Endothelial cell of umbilical vein (primary cell): ENCODE measurements at regions not wholly inside any gene's neighbourhood (a gene's known extent, or its start where the extent isn't known, plus 50 kb on each side); places are given as distances from the start of the nearest gene placed in this dataset.

Experiments used
- BruUV-seq: library from RNA; stranded (reverse); fragments of 400-500 nt; replicated peaks from 2 replicates; lab custom pipeline; 2021; lab: Mats Ljungman, UMichigan
- CTCF ChIA-PET: fragments of 300-600, 350-600 bp; sonication (Branson Sonifier 250); formaldehyde crosslinking; loops from one replicate; lab custom pipeline; 2021; ENCODE audit warnings: antibody characterized with exemption, inconsistent platforms; lab: Charles Lee
- POLR2A ChIA-PET: fragments of 300-600, 350-600 bp; sonication (Branson Sonifier 250); formaldehyde crosslinking; loops from one replicate; lab custom pipeline; 2021; ENCODE audit warnings: antibody characterized with exemption, inconsistent platforms; lab: Charles Lee
- DNase-seq: peaks from one replicate; pipeline ENCODE4 v3.0.0-alpha.2; 2011; ENCODE audit warnings: low read depth, low spot score
- FAIRE-seq: peaks from 2 replicates; lab custom pipeline; 2011; peaks lifted over from hg19 to GRCh38; lab: Jason Lieb, UNC
- H2AFZ ChIP-seq: 2 replicates; pipeline ENCODE4 v1.6.0; 2012; ENCODE audit warnings: low read depth, low read length, control low read depth, inconsistent platforms
- H3K27ac ChIP-seq: 2 replicates; pipeline ENCODE4 v1.5.1; 2011; ENCODE audit warnings: low read depth, mild to moderate bottlenecking, control low read depth, low read length, moderate library complexity; ENCODE audit not compliant: insufficient read depth
- H3K27me3 ChIP-seq, 2 experiments: 2 replicates each; pipeline versions ENCODE4 v1.6.0 to v1.6.1; 2011; ENCODE audit warnings: low read length in 2 of 2, mixed read lengths in 1 of 2; ENCODE audit not compliant: control insufficient read depth in 2 of 2, insufficient read depth in 2 of 2
- H3K36me3 ChIP-seq, 2 experiments: 2 replicates in 1 of 2; 3 replicates in 1 of 2; pipeline ENCODE4 v1.5.1; 2011; ENCODE audit warnings: low read length in 2 of 2, mild to moderate bottlenecking in 1 of 2, moderate library complexity in 1 of 2; ENCODE audit not compliant: control insufficient read depth in 2 of 2, insufficient read depth in 2 of 2; ENCODE audit errors: extremely low read depth in 1 of 2
- H3K4me1 ChIP-seq: 3 replicates; pipeline ENCODE4 v1.5.1; 2011; ENCODE audit warnings: mild to moderate bottlenecking, low read length; ENCODE audit not compliant: control insufficient read depth, insufficient read depth; ENCODE audit errors: extremely low read depth
- H3K4me2 ChIP-seq: 2 replicates; pipeline ENCODE4 v1.6.1; 2011; ENCODE audit warnings: low read length, control low read depth, mixed read lengths; ENCODE audit not compliant: insufficient read depth
- H3K4me3 ChIP-seq, 3 experiments: fragments of 200-600 bp in 1 of 3; sonication (generic), shearing (Covaris generic) in 1 of 3; replicated peaks in 1 of 3; 2 replicates each; pipeline ENCODE4 v1.5.1; 2011 to 2016; ENCODE audit warnings: control low read depth in 3 of 3, low read length in 3 of 3, mild to moderate bottlenecking in 2 of 3, inconsistent platforms in 1 of 3, low read depth in 1 of 3, moderate library complexity in 1 of 3; ENCODE audit not compliant: insufficient read depth in 1 of 3
- H3K79me2 ChIP-seq: 2 replicates; pipeline ENCODE4 v1.6.0; 2012; ENCODE audit warnings: low read length, inconsistent platforms; ENCODE audit not compliant: control insufficient read depth, insufficient read depth
- H3K9ac ChIP-seq: replicated peaks from 2 replicates; pipeline ENCODE3; 2011; ENCODE audit warnings: low read length, control low read depth; ENCODE audit not compliant: insufficient read depth; ENCODE audit errors: extremely low read depth
- H3K9me1 ChIP-seq: replicated peaks from 3 replicates; pipeline ENCODE4 v1.6.0; 2011; ENCODE audit warnings: mild to moderate bottlenecking, low read length; ENCODE audit not compliant: control insufficient read depth, insufficient read depth; ENCODE audit errors: extremely low read depth
- H3K9me3 ChIP-seq: replicated peaks from 2 replicates; pipeline ENCODE4 v1.5.1; 2012; ENCODE audit warnings: low read length, inconsistent platforms; ENCODE audit not compliant: control insufficient read depth, insufficient read depth
- H4K20me1 ChIP-seq: replicated peaks from 2 replicates; pipeline ENCODE3; 2011; ENCODE audit warnings: mild to moderate bottlenecking, low read length; ENCODE audit not compliant: control insufficient read depth, insufficient read depth; ENCODE audit errors: extremely low read depth
- CTCF ChIP-seq, 2 donors: IDR thresholded peaks; 1 replicate in 1 of 2; 2 replicates in 1 of 2; pipeline ENCODE4 v1.5.1; 2011; ENCODE audit warnings: low read length in 2 of 2, mild to moderate bottlenecking in 2 of 2, moderate library complexity in 2 of 2, control low read depth in 1 of 2, inconsistent platforms in 1 of 2, low read depth in 1 of 2; ENCODE audit not compliant: insufficient read depth in 1 of 2; ENCODE audit errors: extremely low read depth in 1 of 2
- EZH2 ChIP-seq: IDR thresholded peaks from 2 replicates; pipeline ENCODE4 v1.6.1; 2012; ENCODE audit warnings: borderline replicate concordance, low read depth, mild to moderate bottlenecking, moderate library complexity, low read length, inconsistent platforms; ENCODE audit not compliant: severe bottlenecking
- FOS ChIP-seq: IDR thresholded peaks from 2 replicates; pipeline ENCODE4 v1.6.1; 2011; ENCODE audit warnings: mild to moderate bottlenecking, low read length, moderate library complexity, borderline replicate concordance; ENCODE audit not compliant: insufficient read depth
- GATA2 ChIP-seq: IDR thresholded peaks from 2 replicates; pipeline ENCODE4 v1.7.0; 2011; ENCODE audit warnings: low read depth, mild to moderate bottlenecking, moderate library complexity, mixed read lengths, low read length; ENCODE audit not compliant: insufficient read length, insufficient read depth
- JUN ChIP-seq: IDR thresholded peaks from 2 replicates; pipeline ENCODE4 v1.6.1; 2011; ENCODE audit warnings: borderline replicate concordance, low read depth; ENCODE audit not compliant: insufficient read length, insufficient read depth
- MAX ChIP-seq: IDR thresholded peaks from 2 replicates; pipeline ENCODE4 v1.6.1; 2011; ENCODE audit not compliant: insufficient read depth, insufficient read length
- MYC ChIP-seq: IDR thresholded peaks from one replicate; pipeline ENCODE4 v1.6.1; 2011; ENCODE audit warnings: mild to moderate bottlenecking, low read depth, low read length
- POLR2A ChIP-seq: IDR thresholded peaks from 2 replicates; pipeline ENCODE4 v1.6.1; 2012; ENCODE audit warnings: low read depth, mild to moderate bottlenecking, control low read depth, low read length
- POLR2AphosphoS5 ChIP-seq: IDR thresholded peaks from 2 replicates; pipeline ENCODE4 v1.6.1; 2012; ENCODE audit warnings: low read depth, mild to moderate bottlenecking, control low read depth, low read length, moderate library complexity; ENCODE audit not compliant: insufficient read depth
- dilution Hi-C: fragments of 300-500 bp; cut with MboI; formaldehyde crosslinking; loops from one replicate; pipeline ENCODE4 v1.15.0; 2019; ENCODE audit warnings: low sequenced_read_pairs; ENCODE audit not compliant: extremely low pct_ligation_motif_present
- intact Hi-C: fragments of 100-400 bp; cut with micrococcal nuclease; formaldehyde crosslinking; loops from one replicate; pipeline ENCODE4 v1.10.0; 2022

- no peaks in the 10 kb centered on the region for H3K9me1 ChIP-seq
- H4K20me1 ChIP-seq, result no peaks in the 10 kb centered on the region
- H3K27me3 ChIP-seq, result no peaks in the 10 kb centered on the region
- intact Hi-C loops, result no loop called here
- H3K9me3 ChIP-seq, result no peaks in the 10 kb centered on the region
- no TSS peak for BruUV-seq
- DNase-seq (no peak), FAIRE-seq (no peak)
- no peaks in the 10 kb centered on the region for H3K79me2 ChIP-seq
- ChIA-PET POLR2A (no interaction called here), CTCF (no interaction called here)
- no peak overlapping the region for H3K27ac ChIP-seq
- H3K4me1 ChIP-seq, result no peaks in the 10 kb centered on the region
- no peak overlapping the region for H3K4me3 ChIP-seq
- no peak overlapping the region for H3K9ac ChIP-seq
- H3K4me2 ChIP-seq, result no peak overlapping the region
- H3K36me3 ChIP-seq, result no peaks in the 10 kb centered on the region
- TF ChIP-seq MYC (no peak), FOS (no peak), POLR2A (no peak), GATA2 (no peak), JUN (no peak), MAX (no peak), CTCF (IDR thresholded peaks at IDR 0.05; ENCODE audit: extremely low read depth in 1 of 2, insufficient read depth in 1 of 2, low read depth in 1 of 2, low read length in 2 of 2) (no peak), EZH2 (no peak), POLR2AphosphoS5 (no peak)
- dilution Hi-C loops, result no loop called here
- no peak overlapping the region for H2AFZ ChIP-seq
Observed at GRCh38 chr11:130588471-130588870, 140.0 kb downstream of the ADAMTS15 start.
